Left ventricle myocardium inferior (tissue), 1 donor: ENCODE measurements at regions not wholly inside any gene's neighbourhood (a gene's known extent, or its start where the extent isn't known, plus 50 kb on each side); places are given as distances from the start of the nearest gene placed in this dataset.

Experiments used
- DNase-seq: peaks from one replicate; pipeline ENCODE4 v3.0.0-alpha.2; 2020
- H3K27ac ChIP-seq: fragments of 200-600 bp; replicated peaks from 2 replicates; pipeline ENCODE4 v1.8.0; 2021
- H3K27me3 ChIP-seq: fragments of 200-600 bp; 2 replicates; pipeline ENCODE4 v1.8.0; 2021; ENCODE audit warnings: low read depth
- H3K36me3 ChIP-seq: fragments of 200-600 bp; 2 replicates; pipeline ENCODE4 v1.8.0; 2021
- H3K4me1 ChIP-seq: fragments of 200-600 bp; 2 replicates; pipeline ENCODE4 v1.8.0; 2021
- H3K4me3 ChIP-seq: fragments of 200-600 bp; 2 replicates; pipeline ENCODE4 v1.8.0; 2021; ENCODE audit warnings: mild to moderate bottlenecking, moderate library complexity
- H3K9me3 ChIP-seq: fragments of 200-600 bp; replicated peaks from 2 replicates; pipeline ENCODE4 v1.8.0; 2021
- CTCF ChIP-seq: fragments of 200-600 bp; IDR thresholded peaks from 2 replicates; pipeline ENCODE4 v1.8.0; 2021; ENCODE audit warnings: antibody characterized with exemption, mild to moderate bottlenecking, borderline replicate concordance
- intact Hi-C: fragments of 100-400 bp; cut with micrococcal nuclease; formaldehyde crosslinking; loops from one replicate; pipeline ENCODE4 v1.11.0; 2022
- donor health status: DM: no; HTN: yes; CAD: no; lungs with severe emphysema.

GRCh38 chr5:67373518-67373917 is 176.9 kb upstream of the CD180 start:
- Histone ChIP-seq H3K9me3 (no peaks in the 10 kb centered on the region), H3K27ac (no peak overlapping the region), H3K4me3 (no peak overlapping the region), H3K4me1 (no peaks in the 10 kb centered on the region), H3K27me3 (no peaks in the 10 kb centered on the region), H3K36me3 (no peaks in the 10 kb centered on the region)
- DNase-seq: no peak
- intact Hi-C loops: no loop called here
- TF ChIP-seq CTCF: no peak

DNA sequence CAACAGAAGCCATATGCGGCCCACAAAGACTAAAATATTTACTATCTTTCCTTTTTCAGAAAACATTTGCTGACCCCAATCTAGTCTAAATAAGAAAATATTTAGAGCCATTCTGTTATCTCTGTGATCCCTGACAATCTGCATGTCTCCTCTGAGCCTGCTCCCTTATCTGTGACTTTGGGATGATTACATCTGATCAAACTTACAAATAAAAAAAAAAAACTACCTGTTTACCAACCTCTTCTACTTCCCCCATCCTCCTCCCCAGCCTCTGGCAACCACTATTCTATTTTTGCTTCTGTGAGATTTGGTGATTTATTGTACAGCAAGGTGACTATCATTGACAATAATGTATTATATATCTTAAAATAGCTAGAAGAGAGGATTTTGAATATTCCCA is 176.3 kb upstream of the CD180 start:
- TF ChIP-seq CTCF: no peak
- Histone ChIP-seq H3K27me3 (no peaks in the 10 kb centered on the region), H3K4me1 (no peaks in the 10 kb centered on the region), H3K36me3 (no peaks in the 10 kb centered on the region), H3K27ac (no peak overlapping the region), H3K4me3 (no peak overlapping the region), H3K9me3 (no peaks in the 10 kb centered on the region)
- DNase-seq: no peak
- intact Hi-C loops: no loop called here

DNA sequence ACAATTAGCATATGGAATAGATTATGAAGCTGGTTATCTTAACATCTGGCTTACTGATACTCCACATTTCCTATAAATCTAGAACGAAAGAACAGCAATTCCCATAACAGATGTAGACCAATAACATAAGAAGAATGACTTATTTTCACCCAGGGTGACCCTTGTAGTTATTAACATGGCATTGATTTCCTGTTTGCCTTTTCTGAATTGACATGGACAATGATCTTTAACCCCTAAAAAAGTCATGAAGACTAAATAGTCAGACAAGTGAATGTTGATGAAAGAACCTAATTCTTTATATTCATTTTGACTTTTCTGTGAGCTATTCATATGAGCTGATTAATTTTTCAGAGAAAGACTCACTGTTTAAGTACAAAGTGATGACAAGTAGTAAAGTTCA is 175.3 kb upstream of the CD180 start:
- DNase-seq: no peak
- H3K9me3 ChIP-seq: no peaks in the 10 kb centered on the region
- no peak overlapping the region for H3K4me3 ChIP-seq
- no peak for TF ChIP-seq CTCF
- no peaks in the 10 kb centered on the region for H3K36me3 ChIP-seq
- no peaks in the 10 kb centered on the region for H3K4me1 ChIP-seq
- intact Hi-C loops: no loop called here
- no peak overlapping the region for H3K27ac ChIP-seq
- H3K27me3 ChIP-seq: no peaks in the 10 kb centered on the region

- intact Hi-C loops: no loop called here
- H3K27me3 ChIP-seq: no peaks in the 10 kb centered on the region
- H3K36me3 ChIP-seq: no peaks in the 10 kb centered on the region
- no peaks in the 10 kb centered on the region for H3K9me3 ChIP-seq
- no peak overlapping the region for H3K27ac ChIP-seq
- DNase-seq: no peak
- H3K4me1 ChIP-seq: no peaks in the 10 kb centered on the region
- no peak for TF ChIP-seq CTCF
- H3K4me3 ChIP-seq: no peak overlapping the region
Observed at GRCh38 chr5:67366691-67367395, 170.2 kb upstream of the CD180 start.

GRCh38 chr5:67366276-67366675 is 169.7 kb upstream of the CD180 start:
- Histone ChIP-seq H3K4me3 (no peak overlapping the region), H3K36me3 (no peaks in the 10 kb centered on the region), H3K27ac (no peak overlapping the region), H3K27me3 (no peaks in the 10 kb centered on the region), H3K4me1 (no peaks in the 10 kb centered on the region), H3K9me3 (no peaks in the 10 kb centered on the region)
- no peak for DNase-seq
- intact Hi-C loops: no loop called here
- TF ChIP-seq CTCF: no peak
